Large intestine (tissue), 3 donors: ENCODE measurements at regions not wholly inside any gene's neighbourhood (a gene's known extent, or its start where the extent isn't known, plus 50 kb on each side); places are given as distances from the start of the nearest gene placed in this dataset.

Source experiments
- DNase-seq, 2 donors: peaks; one replicate each; pipeline versions ENCODE4 v3.0.0 to v3.0.0-alpha.2; 2013
- H3K27ac ChIP-seq: one replicate; pipeline ENCODE4 v1.5.1; 2013; ENCODE audit warnings: low read length
- H3K27me3 ChIP-seq: 2 replicates; pipeline ENCODE4 v1.6.1; 2013; ENCODE audit warnings: low read length; ENCODE audit not compliant: control insufficient read depth, insufficient read depth
- H3K36me3 ChIP-seq: 2 replicates; pipeline ENCODE4 v1.6.1; 2013; ENCODE audit warnings: low read length; ENCODE audit not compliant: control insufficient read depth, insufficient read depth
- H3K4me1 ChIP-seq: one replicate; pipeline ENCODE4 v1.6.1; 2013; ENCODE audit warnings: low read length; ENCODE audit not compliant: control insufficient read depth, insufficient read depth
- H3K4me3 ChIP-seq: one replicate; pipeline ENCODE4 v1.5.1; 2013; ENCODE audit warnings: low read length
- H3K9me3 ChIP-seq: one replicate; pipeline ENCODE4 v1.6.1; 2013; ENCODE audit warnings: mild to moderate bottlenecking, low read depth, low read length, moderate library complexity; ENCODE audit not compliant: control insufficient read depth
- WGBS: methylation state at CpG from one replicate; pipeline ENCODE4 v1.1.5; 2013; ENCODE audit warnings: low lambda C conversion rate; ENCODE audit not compliant: insufficient coverage; 5-methylcytosine and 5-hydroxymethylcytosine counted together

GRCh38 chr3:88912294-88912877 is 195.0 kb upstream of the EPHA3 start:
- no CpG with 5 or more reads among the region's 3 CpGs for WGBS
- Histone ChIP-seq H3K36me3 (no peaks in the 10 kb centered on the region), H3K27ac (no peak overlapping the region), H3K4me1 (no peaks in the 10 kb centered on the region), H3K27me3 (no peaks in the 10 kb centered on the region), H3K4me3 (no peak overlapping the region), H3K9me3 (no peaks in the 10 kb centered on the region)
- DNase-seq = no peak

GRCh38 chr3:88918841-88919240 is 188.6 kb upstream of the EPHA3 start:
- 80% methylated on average over 1 of the region's 4 CpGs for WGBS
- Histone ChIP-seq H3K4me1 (no peaks in the 10 kb centered on the region), H3K4me3 (no peak overlapping the region), H3K27ac (no peak overlapping the region), H3K9me3 (no peaks in the 10 kb centered on the region), H3K27me3 (no peaks in the 10 kb centered on the region), H3K36me3 (no peaks in the 10 kb centered on the region)
- no peak for DNase-seq

GRCh38 chr3:88921986-88922385 is 185.4 kb upstream of the EPHA3 start:
- Histone ChIP-seq H3K9me3 (no peaks in the 10 kb centered on the region), H3K4me1 (no peaks in the 10 kb centered on the region), H3K27ac (no peak overlapping the region), H3K36me3 (no peaks in the 10 kb centered on the region), H3K27me3 (no peaks in the 10 kb centered on the region), H3K4me3 (no peak overlapping the region)
- 75% methylated on average over 1 of the region's 2 CpGs for WGBS
- no peak for DNase-seq

- DNase-seq = no peak
- Histone ChIP-seq H3K36me3 (no peaks in the 10 kb centered on the region), H3K27me3 (no peaks in the 10 kb centered on the region), H3K27ac (no peak overlapping the region), H3K4me3 (no peak overlapping the region), H3K9me3 (no peaks in the 10 kb centered on the region), H3K4me1 (no peaks in the 10 kb centered on the region)
Measured at GRCh38 chr3:88926221-88926620, 181.2 kb upstream of the EPHA3 start.

- Histone ChIP-seq H3K4me3 (no peak overlapping the region), H3K27ac (no peak overlapping the region), H3K36me3 (no peaks in the 10 kb centered on the region), H3K9me3 (no peaks in the 10 kb centered on the region), H3K4me1 (no peaks in the 10 kb centered on the region), H3K27me3 (no peaks in the 10 kb centered on the region)
- 87% methylated on average over 1 of the region's 1 CpG for WGBS
- no peak for DNase-seq
Measured at GRCh38 chr3:88930611-88931010, 176.8 kb upstream of the EPHA3 start.

- no peak overlapping the region for H3K27ac ChIP-seq
- H3K27me3 ChIP-seq = no peaks in the 10 kb centered on the region
- DNase-seq = no peak
- WGBS = 50% methylated on average over 1 of the region's 3 CpGs
- H3K4me1 ChIP-seq = no peaks in the 10 kb centered on the region
- no peaks in the 10 kb centered on the region for H3K36me3 ChIP-seq
- no peak overlapping the region for H3K4me3 ChIP-seq
- no peaks in the 10 kb centered on the region for H3K9me3 ChIP-seq
Measured at GRCh38 chr3:88936831-88937230, 170.6 kb upstream of the EPHA3 start.

GRCh38 chr3:88940296-88940695 is 167.1 kb upstream of the EPHA3 start:
- Histone ChIP-seq H3K4me1 (no peaks in the 10 kb centered on the region), H3K4me3 (no peak overlapping the region), H3K9me3 (no peaks in the 10 kb centered on the region), H3K27ac (no peak overlapping the region), H3K36me3 (no peaks in the 10 kb centered on the region), H3K27me3 (no peaks in the 10 kb centered on the region)
- WGBS = 93% methylated on average over 2 of the region's 2 CpGs
- no peak for DNase-seq

- DNase-seq = no peak
- Histone ChIP-seq H3K27me3 (no peaks in the 10 kb centered on the region), H3K9me3 (no peaks in the 10 kb centered on the region), H3K4me1 (no peaks in the 10 kb centered on the region), H3K36me3 (no peaks in the 10 kb centered on the region), H3K4me3 (no peak overlapping the region), H3K27ac (no peak overlapping the region)
- WGBS = no CpG with 5 or more reads among the region's 2 CpGs
Measured at GRCh38 chr3:88947013-88947412, 160.4 kb upstream of the EPHA3 start.

GRCh38 chr3:88954853-88955252 is 152.6 kb upstream of the EPHA3 start:
- H3K4me3 ChIP-seq = no peak overlapping the region
- no peaks in the 10 kb centered on the region for H3K9me3 ChIP-seq
- H3K36me3 ChIP-seq = no peaks in the 10 kb centered on the region
- no peaks in the 10 kb centered on the region for H3K4me1 ChIP-seq
- WGBS = no CpG with 5 or more reads among the region's 4 CpGs
- DNase-seq = no peak
- H3K27ac ChIP-seq = no peak overlapping the region
- H3K27me3 ChIP-seq = no peaks in the 10 kb centered on the region

- Histone ChIP-seq H3K27ac (no peak overlapping the region), H3K4me1 (no peaks in the 10 kb centered on the region), H3K36me3 (no peaks in the 10 kb centered on the region), H3K4me3 (no peak overlapping the region), H3K9me3 (no peaks in the 10 kb centered on the region), H3K27me3 (no peaks in the 10 kb centered on the region)
- 90% methylated on average over 3 of the region's 8 CpGs for WGBS
- DNase-seq = peak in 1 of 2 donors; percentile 2
Measured at GRCh38 chr3:88955274-88955673, 152.1 kb upstream of the EPHA3 start.

- no peaks in the 10 kb centered on the region for H3K4me1 ChIP-seq
- no peak for DNase-seq
- no peaks in the 10 kb centered on the region for H3K27me3 ChIP-seq
- no peaks in the 10 kb centered on the region for H3K9me3 ChIP-seq
- H3K36me3 ChIP-seq = no peaks in the 10 kb centered on the region
- 33% methylated on average over 1 of the region's 1 CpG for WGBS
- no peak overlapping the region for H3K4me3 ChIP-seq
- no peak overlapping the region for H3K27ac ChIP-seq
Measured at GRCh38 chr3:88957711-88958439, 149.5 kb upstream of the EPHA3 start.
